ENCODE measurements at regions not wholly inside any gene's neighbourhood (a gene's known extent, or its start where the extent isn't known, plus 50 kb on each side); places are given as distances from the start of the nearest gene placed in this dataset.

GRCh38 chr4:141416219-141416618 is 195.5 kb downstream of the ZNF330 start:
- no peaks in the 10 kb centered on the region for H3K27me3 ChIP-seq (ENCODE audit: control insufficient read depth in 4 of 4, insufficient read depth in 4 of 4, low read length in 3 of 4)

More at GRCh38 chr4:141416219-141416618, 195.5 kb downstream of the ZNF330 start:
- no peaks in the 10 kb centered on the region for H3K4me1 ChIP-seq (ENCODE audit: control insufficient read depth in 4 of 4, insufficient read depth in 4 of 4, low read length in 3 of 4)
- H3K36me3 ChIP-seq (ENCODE audit: control insufficient read depth in 4 of 4, insufficient read depth in 3 of 4, low read depth in 1 of 4, low read length in 3 of 4) = no peaks in the 10 kb centered on the region
- no peak overlapping the region for H3K27ac ChIP-seq (ENCODE audit: low read depth in 1 of 2, low read length in 2 of 2)
- H3K4me3 ChIP-seq (ENCODE audit: low read depth in 1 of 3, low read length in 3 of 3) = no peak overlapping the region
- 86% methylated on average over 2 of the region's 2 CpGs for WGBS
- H3K9ac ChIP-seq (ENCODE audit: low read depth in 1 of 2, low read length in 2 of 2) = no peak overlapping the region
- DNase-seq (ENCODE audit: low spot score) = no peak
- TF ChIP-seq JUND (IDR thresholded peaks at IDR 0.05) = no peak
- TF ChIP-seq RAD21 (IDR thresholded peaks at IDR 0.05) = no peak
- TF ChIP-seq HNF4A (conservative IDR thresholded peaks at IDR 0.05) = no peak
- no peak for TF ChIP-seq SP1 (IDR thresholded peaks at IDR 0.05)
- no peak for TF ChIP-seq HNF4G (IDR thresholded peaks at IDR 0.05)
- no peak for TF ChIP-seq YY1 (IDR thresholded peaks at IDR 0.05)
- no peak for TF ChIP-seq RXRA (IDR thresholded peaks at IDR 0.05)
- no peak for TF ChIP-seq EGR1 (IDR thresholded peaks at IDR 0.05; ENCODE audit: low read depth in 2 of 2)
- no peak for TF ChIP-seq ATF3 (IDR thresholded peaks at IDR 0.05)
- TF ChIP-seq ZBTB33 (IDR thresholded peaks at IDR 0.05) = no peak
- TF ChIP-seq TAF1 (conservative IDR thresholded peaks at IDR 0.05) = no peak
- no peak for TF ChIP-seq CTCF (IDR thresholded peaks at IDR 0.05; ENCODE audit: low read depth, low read length, missing input control)
- TF ChIP-seq MAX (IDR thresholded peaks at IDR 0.05) = no peak
- TF ChIP-seq REST (IDR thresholded peaks at IDR 0.05) = no peak
- TF ChIP-seq FOXA2 (IDR thresholded peaks at IDR 0.05) = no peak
- TF ChIP-seq FOXA1 (IDR thresholded peaks at IDR 0.05) = no peak
- TF ChIP-seq NR2F2 (IDR thresholded peaks at IDR 0.05) = no peak
- TF ChIP-seq GABPA (IDR thresholded peaks at IDR 0.05 in 1 of 2, conservative IDR thresholded peaks at IDR 0.05 in 1 of 2) = no peak
- no peaks in the 10 kb centered on the region for H3K9me3 ChIP-seq (ENCODE audit: control insufficient read depth in 4 of 4, low read length in 3 of 4)
